Adrenal gland (tissue), 9 donors: ENCODE measurements at regions not wholly inside any gene's neighbourhood (a gene's known extent, or its start where the extent isn't known, plus 50 kb on each side); places are given as distances from the start of the nearest gene placed in this dataset.

Experiments used
- DNase-seq, 7 donors: peaks; one replicate each; pipeline ENCODE4 v3.0.0-alpha.2; 2019 to 2020
- H3K27ac ChIP-seq, 5 donors: fragments of 200-600 bp; sonication (generic) in 4 of 5; 1 replicate in 3 of 5; 2 replicates in 2 of 5; pipeline versions ENCODE4 v1.5.1 to v1.8.0; 2016 to 2020; ENCODE audit warnings: mild to moderate bottlenecking in 1 of 5
- H3K27me3 ChIP-seq: fragments of 200-600 bp; 2 replicates; pipeline ENCODE4 v1.8.0; 2021
- H3K36me3 ChIP-seq, 2 donors: fragments of 200-600 bp; replicated peaks in 1 of 2; 1 replicate in 1 of 2; 2 replicates in 1 of 2; pipeline versions ENCODE4 v1.5.1 to v1.8.0; 2018 to 2022
- H3K4me1 ChIP-seq, 2 donors: fragments of 200-600 bp; replicated peaks in 1 of 2; 1 replicate in 1 of 2; 2 replicates in 1 of 2; pipeline versions ENCODE4 v1.5.1 to v1.8.0; 2018 to 2021
- H3K4me3 ChIP-seq, 4 donors: fragments of 200-600 bp; sonication (generic) in 3 of 4; one replicate each; pipeline ENCODE4 v1.5.1; 2016 to 2018
- H3K9me3 ChIP-seq, 3 donors: fragments of 200-600 bp; sonication (generic) in 1 of 3; replicated peaks in 1 of 3; 1 replicate in 2 of 3; 2 replicates in 1 of 3; pipeline versions ENCODE4 v1.5.1 to v1.8.0; 2016 to 2021
- POLR2A ChIP-seq, 2 donors: fragments of 450-650 bp; IDR thresholded peaks; one replicate each; pipeline ENCODE4 v1.6.1; 2017; ENCODE audit warnings: antibody characterized with exemption in 2 of 2, mild to moderate bottlenecking in 2 of 2, moderate library complexity in 1 of 2
- WGBS, 4 donors: extraction: QIAGEN DNeasy Blood & Tissue Kit in 2 of 4; methylation state at CpG; one replicate each; pipeline versions ENCODE4 v1.1.5 to v1.1.7; 2013 to 2017; 5-methylcytosine and 5-hydroxymethylcytosine counted together
- intact Hi-C, 2 donors: fragments of 100-400 bp; cut with DNase I; formaldehyde crosslinking; loops; one replicate each; pipeline versions ENCODE4 v1.14.1 to v1.15.0; 2022 to 2023
- TF ChIP-seq, protein P1 (sequence below), 6 experiments: fragments of 450-650 bp in 4 of 6; fragments of 200-600 bp in 2 of 6; sonication (generic) in 1 of 6; IDR thresholded peaks; 1 replicate in 5 of 6; 2 replicates in 1 of 6; pipeline versions ENCODE4 v1.5.1 to v1.8.0; 2016 to 2021; ENCODE audit warnings: antibody characterized with exemption in 6 of 6, mild to moderate bottlenecking in 2 of 6, moderate library complexity in 1 of 6
- donor health status: healthy with polysubstance abuse.
- donor health status: Bipolar disorder and iron deficiency.
- donor health status: DM: yes; HTN: yes; CAD: no.
- donor health status: DM: no; HTN: no; CAD: no.
- donor health status: DM: no; HTN: no; CAD: no.

- intact Hi-C loops = no loop called here
- Histone ChIP-seq H3K9me3 (no peaks in the 10 kb centered on the region), H3K27me3 (no peaks in the 10 kb centered on the region), H3K36me3 (no peaks in the 10 kb centered on the region), H3K4me3 (no peak overlapping the region), H3K4me1 (no peaks in the 10 kb centered on the region), H3K27ac (no peak overlapping the region)
- no peak for DNase-seq
- TF ChIP-seq, protein P1, sequence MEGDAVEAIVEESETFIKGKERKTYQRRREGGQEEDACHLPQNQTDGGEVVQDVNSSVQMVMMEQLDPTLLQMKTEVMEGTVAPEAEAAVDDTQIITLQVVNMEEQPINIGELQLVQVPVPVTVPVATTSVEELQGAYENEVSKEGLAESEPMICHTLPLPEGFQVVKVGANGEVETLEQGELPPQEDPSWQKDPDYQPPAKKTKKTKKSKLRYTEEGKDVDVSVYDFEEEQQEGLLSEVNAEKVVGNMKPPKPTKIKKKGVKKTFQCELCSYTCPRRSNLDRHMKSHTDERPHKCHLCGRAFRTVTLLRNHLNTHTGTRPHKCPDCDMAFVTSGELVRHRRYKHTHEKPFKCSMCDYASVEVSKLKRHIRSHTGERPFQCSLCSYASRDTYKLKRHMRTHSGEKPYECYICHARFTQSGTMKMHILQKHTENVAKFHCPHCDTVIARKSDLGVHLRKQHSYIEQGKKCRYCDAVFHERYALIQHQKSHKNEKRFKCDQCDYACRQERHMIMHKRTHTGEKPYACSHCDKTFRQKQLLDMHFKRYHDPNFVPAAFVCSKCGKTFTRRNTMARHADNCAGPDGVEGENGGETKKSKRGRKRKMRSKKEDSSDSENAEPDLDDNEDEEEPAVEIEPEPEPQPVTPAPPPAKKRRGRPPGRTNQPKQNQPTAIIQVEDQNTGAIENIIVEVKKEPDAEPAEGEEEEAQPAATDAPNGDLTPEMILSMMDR (IDR thresholded peaks at IDR 0.05) = no peak
- no peak for TF ChIP-seq POLR2A (IDR thresholded peaks at IDR 0.05)
- 76 to 85% (median 83%) methylated on average over 54 to 58 of the region's 58 CpGs for WGBS, 4 donors
Measured at GRCh38 chr20:29296256-29297230, 1960.9 kb upstream of the DEFB115 start.

- intact Hi-C loops = no loop called here
- Histone ChIP-seq H3K27ac (no peak overlapping the region), H3K36me3 (no peaks in the 10 kb centered on the region), H3K4me3 (no peak overlapping the region), H3K9me3 (no peaks in the 10 kb centered on the region), H3K27me3 (no peaks in the 10 kb centered on the region), H3K4me1 (no peaks in the 10 kb centered on the region)
- DNase-seq = peak in 1 of 7 donors; percentile 10
- TF ChIP-seq, protein P1 (IDR thresholded peaks at IDR 0.05) = no peak
- no peak for TF ChIP-seq POLR2A (IDR thresholded peaks at IDR 0.05)
- WGBS, 4 donors = 72 to 81% (median 78%) methylated on average over 69 to 70 of the region's 70 CpGs
Measured at GRCh38 chr20:29297411-29298270, 1959.8 kb upstream of the DEFB115 start.

- H3K9me3 ChIP-seq = no peaks in the 10 kb centered on the region
- H3K4me1 ChIP-seq = no peaks in the 10 kb centered on the region
- DNase-seq = no peak
- TF ChIP-seq, protein P1 (IDR thresholded peaks at IDR 0.05) = no peak
- TF ChIP-seq POLR2A (IDR thresholded peaks at IDR 0.05) = no peak
- no peaks in the 10 kb centered on the region for H3K27me3 ChIP-seq
- H3K27ac ChIP-seq = no peak overlapping the region
- WGBS, 4 donors = 77 to 84% (median 82%) methylated on average over 12 of the region's 12 CpGs
- H3K36me3 ChIP-seq = no peaks in the 10 kb centered on the region
- intact Hi-C loops = no loop called here
- no peak overlapping the region for H3K4me3 ChIP-seq
Measured at GRCh38 chr20:29298271-29298590, 1959.2 kb upstream of the DEFB115 start.
